HG03354 (cell line): ENCODE measurements at regions not wholly inside any gene's neighbourhood (a gene's known extent, or its start where the extent isn't known, plus 50 kb on each side); places are given as distances from the start of the nearest gene placed in this dataset.
A peak's percentile ranks its signal among the peaks of the same experiment; 100 is the strongest.

ENCODE experiments used
- ATAC-seq: cut with Tn5 transposase; IDR thresholded peaks from one replicate; pipeline ENCODE4 v1.9.1; 2021; ENCODE audit warnings: mild to moderate bottlenecking; ENCODE audit not compliant: unreplicated experiment, poor library complexity, severe bottlenecking

- no peak for ATAC-seq
These were observed 140.4 kb upstream of the PRSS1 start for GRCh38 chr7:142608630-142609428.

GRCh38 chr7:142607351-142607750, 141.9 kb upstream of the PRSS1 start:
- no peak for ATAC-seq

- ATAC-seq: no peak
These were observed 143.2 kb upstream of the PRSS1 start for GRCh38 chr7:142606081-142606480.

GRCh38 chr7:142604671-142605070, 144.6 kb upstream of the PRSS1 start:
- ATAC-seq: no peak

DNA sequence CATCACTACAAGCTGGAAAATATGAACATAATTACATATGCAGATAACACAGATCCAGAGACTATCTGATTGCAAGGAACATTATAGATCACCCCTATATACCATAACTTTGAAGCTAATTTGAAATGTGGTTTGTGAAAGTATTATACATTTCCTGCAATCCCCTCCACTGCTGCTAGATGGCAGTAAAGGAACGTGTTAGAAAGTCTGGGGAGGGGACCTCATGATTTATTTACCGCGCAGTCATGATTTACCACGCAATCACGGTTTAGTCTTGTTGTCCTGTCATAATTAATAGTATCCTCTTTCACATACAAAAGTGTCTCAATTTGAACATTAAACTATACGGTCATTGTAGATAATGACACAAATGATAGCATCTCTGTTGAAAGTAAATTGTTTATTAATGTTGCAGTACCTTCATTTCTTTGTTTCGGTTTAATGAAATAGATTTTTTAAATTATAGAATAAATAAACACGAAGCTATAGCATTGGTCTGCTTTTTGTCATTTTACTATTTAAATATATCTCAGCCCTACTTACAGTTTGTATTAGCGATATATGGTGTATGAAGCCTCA, 145.3 kb upstream of the PRSS1 start:
- ATAC-seq: peak; percentile 75

GRCh38 chr7:142602756-142603155, 146.5 kb upstream of the PRSS1 start:
- ATAC-seq: peak; percentile 41

DNA sequence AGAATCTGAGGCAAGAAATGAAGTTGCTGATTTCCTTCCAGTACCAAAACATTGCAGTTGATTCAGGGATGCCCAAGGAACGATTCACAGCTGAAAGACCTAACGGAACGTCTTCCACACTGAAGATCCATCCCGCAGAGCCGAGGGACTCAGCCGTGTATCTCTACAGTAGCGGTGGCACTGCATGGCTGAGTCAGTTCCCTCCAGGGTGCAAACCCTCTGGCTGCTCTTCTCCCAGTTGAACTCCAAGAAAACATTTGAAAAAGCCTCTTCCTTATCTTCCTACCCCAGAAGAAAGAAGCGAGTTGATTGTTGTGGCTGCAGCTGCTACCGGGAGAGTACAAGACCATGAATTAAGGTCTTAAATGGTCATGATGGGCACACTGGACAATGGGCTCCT, 147.1 kb upstream of the PRSS1 start:
- no peak for ATAC-seq

- ATAC-seq: no peak
These were observed 151.0 kb upstream of the PRSS1 start for GRCh38 chr7:142598297-142598696.

DNA sequence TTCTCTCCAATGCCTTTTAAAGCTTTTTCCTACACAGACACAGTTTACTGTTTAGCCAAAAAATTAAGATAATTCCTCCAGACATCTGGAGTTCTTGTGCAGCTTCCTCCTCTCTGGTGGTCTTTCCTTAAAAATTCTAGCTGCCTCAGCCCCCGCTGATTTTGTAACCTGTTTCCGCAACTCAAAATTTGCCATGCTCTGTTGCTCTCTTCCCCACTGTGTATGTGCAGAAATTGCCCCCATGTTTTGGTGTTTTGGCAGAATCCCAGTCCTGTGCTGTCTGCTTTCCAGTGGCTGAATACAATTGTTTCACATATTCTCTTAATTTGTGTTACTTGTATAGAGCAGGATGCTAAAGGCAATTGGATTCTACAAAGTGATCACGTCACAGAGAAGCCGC, 151.7 kb upstream of the PRSS1 start:
- ATAC-seq: no peak

- ATAC-seq: no peak
These were observed 153.3 kb upstream of the PRSS1 start for GRCh38 chr7:142595816-142596516.

- ATAC-seq: no peak
These were observed 155.2 kb upstream of the PRSS1 start for GRCh38 chr7:142594078-142594477.

GRCh38 chr7:142593106-142593505, 156.2 kb upstream of the PRSS1 start:
- no peak for ATAC-seq

DNA sequence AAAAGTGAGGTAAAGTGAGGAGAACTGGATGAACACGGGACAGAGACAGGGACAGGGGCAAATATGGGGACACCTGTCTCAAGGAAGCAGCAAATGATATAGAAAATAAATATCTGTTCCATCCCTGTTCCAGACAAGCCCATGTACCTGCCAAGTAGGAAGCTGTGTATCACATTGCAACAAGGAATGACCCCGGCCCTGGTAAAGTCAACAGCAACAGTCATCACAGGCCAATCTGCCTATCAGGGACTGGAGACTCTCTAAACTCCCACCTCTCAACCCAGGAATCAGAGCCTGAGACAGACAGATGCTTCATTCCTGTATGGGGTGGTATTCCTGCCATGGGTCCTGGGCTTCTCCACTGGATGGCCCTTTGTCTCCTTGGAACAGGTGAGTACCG, 156.6 kb upstream of the PRSS1 start:
- no peak for ATAC-seq

- no peak for ATAC-seq
These were observed 157.0 kb upstream of the PRSS1 start for GRCh38 chr7:142592231-142592630.

- no peak for ATAC-seq
These were observed 158.3 kb upstream of the PRSS1 start for GRCh38 chr7:142590830-142591457.

DNA sequence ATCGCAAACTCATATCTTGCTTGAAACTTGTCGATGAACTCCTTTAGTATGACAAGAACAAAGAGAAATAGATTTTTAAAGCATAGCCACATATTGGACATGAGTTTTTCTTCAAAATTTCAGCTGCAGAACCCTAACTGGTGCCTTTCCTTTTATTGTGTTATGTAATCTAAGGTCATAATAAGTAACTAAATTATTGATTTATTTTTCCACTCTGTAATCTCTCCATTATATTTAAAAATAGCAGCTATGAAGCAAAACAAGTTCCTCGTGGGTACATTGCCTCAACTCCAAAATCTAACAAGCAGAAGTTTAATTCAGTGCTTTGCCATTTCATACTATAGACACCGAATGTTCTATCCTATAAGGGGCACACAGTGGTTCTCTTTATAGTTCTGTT, 159.2 kb upstream of the PRSS1 start:
- ATAC-seq: no peak

DNA sequence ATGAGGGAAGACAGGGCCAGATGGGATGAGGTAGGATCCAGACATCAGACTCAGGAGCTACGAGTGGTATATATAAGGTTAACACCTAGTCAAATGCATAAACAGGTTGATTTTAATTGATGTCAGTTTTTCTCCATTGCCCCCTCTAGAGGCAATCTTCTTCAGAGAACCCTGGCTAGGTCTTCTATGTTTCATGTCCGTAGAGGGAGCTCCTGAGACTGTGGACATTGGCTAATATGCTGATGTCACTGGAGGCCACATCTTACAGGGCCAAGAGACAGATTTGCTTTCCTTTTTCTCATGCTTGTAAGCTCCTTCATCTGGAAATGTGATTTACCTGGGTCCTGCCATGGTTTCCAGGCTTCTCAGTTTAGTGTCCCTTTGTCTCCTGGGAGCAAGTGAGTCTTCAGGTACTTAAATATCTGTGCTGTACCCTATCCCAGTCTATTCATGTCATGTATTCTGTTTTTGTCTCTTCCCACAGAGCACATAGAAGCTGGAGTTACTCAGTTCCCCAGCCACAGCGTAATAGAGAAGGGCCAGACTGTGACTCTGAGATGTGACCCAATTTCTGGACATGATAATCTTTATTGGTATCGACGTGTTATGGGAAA, 161.6 kb upstream of the PRSS1 start:
- ATAC-seq: peak; percentile 82

- no peak for ATAC-seq
These were observed 162.7 kb upstream of the PRSS1 start for GRCh38 chr7:142586611-142587010.

- ATAC-seq: no peak
These were observed 163.8 kb upstream of the PRSS1 start for GRCh38 chr7:142585425-142585824.

DNA sequence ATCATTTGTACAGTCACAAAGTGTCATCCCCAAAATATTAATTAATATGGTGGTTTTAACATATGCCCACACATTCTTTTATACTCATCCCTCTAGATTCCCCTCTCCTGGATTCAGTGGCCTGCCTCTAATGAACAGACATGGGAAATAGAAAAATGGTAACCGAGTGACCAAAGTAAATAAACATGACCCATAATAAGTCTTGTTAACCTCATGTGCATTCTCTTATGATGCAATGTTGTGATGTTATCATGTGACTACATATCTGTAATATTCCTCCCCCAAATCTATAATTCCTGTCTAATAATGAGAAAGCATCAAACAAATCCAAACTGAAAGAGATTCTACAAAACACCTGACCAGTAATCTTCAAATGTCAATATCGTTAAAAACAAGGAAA, 164.5 kb upstream of the PRSS1 start:
- ATAC-seq: no peak
